Neural cell (in vitro differentiated cells): ENCODE measurements at regions not wholly inside any gene's neighbourhood (a gene's known extent, or its start where the extent isn't known, plus 50 kb on each side); places are given as distances from the start of the nearest gene placed in this dataset.

Source experiments
- H2AFZ ChIP-seq: fragments of 200-600, 300-800 bp; sonication (generic), shearing (Covaris generic); 2 replicates; pipeline ENCODE4 v1.6.0; 2014; ENCODE audit warnings: low read depth, mild to moderate bottlenecking, antibody characterized with exemption, low read length, moderate library complexity
- H3F3A ChIP-seq: fragments of 200-600 bp; shearing (Covaris generic); 2 replicates; pipeline ENCODE4 v1.6.1; 2016; ENCODE audit warnings: mild to moderate bottlenecking, moderate library complexity, mixed read lengths, antibody characterized with exemption, low read length; ENCODE audit not compliant: insufficient read depth, poor library complexity, severe bottlenecking
- H3K27ac ChIP-seq: fragments of 200-600, 300-800 bp; sonication (generic), shearing (Covaris generic); 2 replicates; pipeline ENCODE4 v1.5.1; 2014; ENCODE audit warnings: mild to moderate bottlenecking, low read length, moderate library complexity
- H3K27me3 ChIP-seq: fragments of 300-800, 200-600 bp; sonication (generic), shearing (Covaris generic); 2 replicates; pipeline ENCODE4 v1.6.0; 2014; ENCODE audit warnings: mild to moderate bottlenecking, low read depth, low read length, moderate library complexity; ENCODE audit not compliant: insufficient read depth
- H3K36me3 ChIP-seq: fragments of 300-800, 200-600 bp; sonication (generic), shearing (Covaris generic); 2 replicates; pipeline ENCODE4 v1.5.1; 2014; ENCODE audit warnings: mild to moderate bottlenecking, antibody characterized with exemption, low read length, moderate library complexity; ENCODE audit not compliant: insufficient read depth
- H3K4me2 ChIP-seq: fragments of 300-800, 200-600 bp; sonication (generic), shearing (Covaris generic); 2 replicates; pipeline ENCODE4 v1.6.0; 2014; ENCODE audit warnings: mild to moderate bottlenecking, low read length
- H3K4me3 ChIP-seq: fragments of 300-800, 200-600 bp; sonication (generic), shearing (Covaris generic); 2 replicates; pipeline ENCODE4 v1.5.1; 2014; ENCODE audit warnings: mild to moderate bottlenecking, low read length, moderate library complexity
- H3K79me2 ChIP-seq: fragments of 200-600 bp; shearing (Covaris generic); replicated peaks from 2 replicates; pipeline ENCODE4 v1.6.0; 2014; ENCODE audit warnings: mild to moderate bottlenecking, low read length, moderate library complexity; ENCODE audit not compliant: insufficient read depth
- H3K9ac ChIP-seq: fragments of 300-800, 200-600 bp; sonication (generic), shearing (Covaris generic); 2 replicates; pipeline ENCODE4 v1.6.1; 2016; ENCODE audit warnings: mild to moderate bottlenecking, low read length, mixed read lengths
- H3K9me2 ChIP-seq: fragments of 200-600 bp; shearing (Covaris generic); 2 replicates; pipeline ENCODE4 v1.6.1; 2016; ENCODE audit warnings: mild to moderate bottlenecking, low read length, mixed read lengths; ENCODE audit not compliant: insufficient read depth
- H3K9me3 ChIP-seq: fragments of 200-600, 300-800 bp; sonication (generic), shearing (Covaris generic); 2 replicates; pipeline ENCODE4 v1.6.1; 2016; ENCODE audit warnings: mild to moderate bottlenecking, mixed run types, low read length, moderate library complexity, mixed read lengths
- H4K20me1 ChIP-seq: fragments of 200-600 bp; shearing (Covaris generic); 2 replicates; pipeline ENCODE4 v1.6.1; 2016; ENCODE audit warnings: mild to moderate bottlenecking, mixed run types; ENCODE audit not compliant: insufficient read depth
- EP300 ChIP-seq: fragments of 450-650 bp; conservative IDR thresholded peaks from 2 replicates; pipeline ENCODE4 v1.6.1; 2014; ENCODE audit warnings: antibody characterized with exemption, mild to moderate bottlenecking, moderate library complexity; ENCODE audit not compliant: poor library complexity, severe bottlenecking
- EZH2 ChIP-seq: fragments of 200-600, 300-800 bp; shearing (Covaris generic), sonication (generic); IDR thresholded peaks from 2 replicates; pipeline ENCODE4 v1.6.1; 2014; ENCODE audit warnings: antibody characterized with exemption, low read length, borderline replicate concordance, mild to moderate bottlenecking; ENCODE audit not compliant: insufficient read depth, poor library complexity, severe bottlenecking
- MXI1 ChIP-seq: fragments of 450-650 bp; conservative IDR thresholded peaks from 2 replicates; pipeline ENCODE4 v1.6.1; 2014; ENCODE audit warnings: antibody characterized with exemption, mild to moderate bottlenecking; ENCODE audit not compliant: poor library complexity, severe bottlenecking
- POLR2AphosphoS5 ChIP-seq: IDR thresholded peaks from 2 replicates; pipeline ENCODE4 v1.6.1; 2012
- RAD21 ChIP-seq: fragments of 450-650 bp; conservative IDR thresholded peaks from 2 replicates; pipeline ENCODE4 v1.6.1; 2014; ENCODE audit warnings: antibody characterized with exemption, mild to moderate bottlenecking, moderate library complexity
- SMC3 ChIP-seq: fragments of 450-650 bp; conservative IDR thresholded peaks from 2 replicates; pipeline ENCODE4 v1.6.1; 2014; ENCODE audit warnings: antibody characterized with exemption, mild to moderate bottlenecking, moderate library complexity; ENCODE audit not compliant: poor library complexity
- TAF1 ChIP-seq: IDR thresholded peaks from 2 replicates; pipeline ENCODE4 v1.6.1; 2012; ENCODE audit warnings: low read depth
- TF ChIP-seq, protein P1 (sequence below): IDR thresholded peaks from 2 replicates; pipeline ENCODE4 v1.6.1; 2012; ENCODE audit warnings: borderline replicate concordance
- TF ChIP-seq, protein P2 (sequence below): fragments of 450-650 bp; IDR thresholded peaks from 2 replicates; pipeline ENCODE4 v1.5.1; 2014; ENCODE audit warnings: antibody characterized with exemption, mild to moderate bottlenecking, moderate library complexity; ENCODE audit not compliant: poor library complexity, severe bottlenecking

DNA sequence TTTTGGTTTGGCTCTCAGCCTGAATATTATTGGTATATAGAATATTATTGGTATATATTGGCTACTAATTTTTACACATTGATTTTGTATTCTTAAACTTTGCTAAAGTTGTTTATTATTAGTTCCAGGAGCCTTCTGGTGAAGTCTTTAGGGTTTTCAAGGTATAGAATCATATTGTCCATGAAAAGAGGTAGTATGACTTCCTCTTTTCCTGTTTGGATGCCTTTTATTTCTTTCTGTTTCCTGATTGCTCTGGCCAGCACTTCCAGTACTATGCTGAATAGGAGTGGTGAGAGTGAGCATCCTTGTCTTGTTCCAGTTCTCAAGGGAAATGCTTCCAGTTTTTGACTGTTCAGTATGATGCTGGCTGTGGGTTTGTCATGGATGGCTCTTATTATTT is 107.3 kb upstream of the LIPC start:
- no peak overlapping the region for H3K4me3 ChIP-seq
- no peaks in the 10 kb centered on the region for H3K79me2 ChIP-seq
- H4K20me1 ChIP-seq, result no peaks in the 10 kb centered on the region
- no peak overlapping the region for H3K27ac ChIP-seq
- no peaks in the 10 kb centered on the region for H3K9me2 ChIP-seq
- TF ChIP-seq MXI1 (no peak), POLR2AphosphoS5 (no peak), RAD21 (no peak), TAF1 (no peak), SMC3 (no peak), EP300 (no peak), EZH2 (no peak)
- TF ChIP-seq, protein P1, sequence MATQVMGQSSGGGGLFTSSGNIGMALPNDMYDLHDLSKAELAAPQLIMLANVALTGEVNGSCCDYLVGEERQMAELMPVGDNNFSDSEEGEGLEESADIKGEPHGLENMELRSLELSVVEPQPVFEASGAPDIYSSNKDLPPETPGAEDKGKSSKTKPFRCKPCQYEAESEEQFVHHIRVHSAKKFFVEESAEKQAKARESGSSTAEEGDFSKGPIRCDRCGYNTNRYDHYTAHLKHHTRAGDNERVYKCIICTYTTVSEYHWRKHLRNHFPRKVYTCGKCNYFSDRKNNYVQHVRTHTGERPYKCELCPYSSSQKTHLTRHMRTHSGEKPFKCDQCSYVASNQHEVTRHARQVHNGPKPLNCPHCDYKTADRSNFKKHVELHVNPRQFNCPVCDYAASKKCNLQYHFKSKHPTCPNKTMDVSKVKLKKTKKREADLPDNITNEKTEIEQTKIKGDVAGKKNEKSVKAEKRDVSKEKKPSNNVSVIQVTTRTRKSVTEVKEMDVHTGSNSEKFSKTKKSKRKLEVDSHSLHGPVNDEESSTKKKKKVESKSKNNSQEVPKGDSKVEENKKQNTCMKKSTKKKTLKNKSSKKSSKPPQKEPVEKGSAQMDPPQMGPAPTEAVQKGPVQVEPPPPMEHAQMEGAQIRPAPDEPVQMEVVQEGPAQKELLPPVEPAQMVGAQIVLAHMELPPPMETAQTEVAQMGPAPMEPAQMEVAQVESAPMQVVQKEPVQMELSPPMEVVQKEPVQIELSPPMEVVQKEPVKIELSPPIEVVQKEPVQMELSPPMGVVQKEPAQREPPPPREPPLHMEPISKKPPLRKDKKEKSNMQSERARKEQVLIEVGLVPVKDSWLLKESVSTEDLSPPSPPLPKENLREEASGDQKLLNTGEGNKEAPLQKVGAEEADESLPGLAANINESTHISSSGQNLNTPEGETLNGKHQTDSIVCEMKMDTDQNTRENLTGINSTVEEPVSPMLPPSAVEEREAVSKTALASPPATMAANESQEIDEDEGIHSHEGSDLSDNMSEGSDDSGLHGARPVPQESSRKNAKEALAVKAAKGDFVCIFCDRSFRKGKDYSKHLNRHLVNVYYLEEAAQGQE, result no peak
- H3K4me2 ChIP-seq, result no peak overlapping the region
- no peak overlapping the region for H3K9ac ChIP-seq
- H3K9me3 ChIP-seq, result no peaks in the 10 kb centered on the region
- no peaks in the 10 kb centered on the region for H3F3A ChIP-seq
- H3K36me3 ChIP-seq, result no peaks in the 10 kb centered on the region
- no peaks in the 10 kb centered on the region for H3K27me3 ChIP-seq
- H2AFZ ChIP-seq, result no peak overlapping the region

DNA sequence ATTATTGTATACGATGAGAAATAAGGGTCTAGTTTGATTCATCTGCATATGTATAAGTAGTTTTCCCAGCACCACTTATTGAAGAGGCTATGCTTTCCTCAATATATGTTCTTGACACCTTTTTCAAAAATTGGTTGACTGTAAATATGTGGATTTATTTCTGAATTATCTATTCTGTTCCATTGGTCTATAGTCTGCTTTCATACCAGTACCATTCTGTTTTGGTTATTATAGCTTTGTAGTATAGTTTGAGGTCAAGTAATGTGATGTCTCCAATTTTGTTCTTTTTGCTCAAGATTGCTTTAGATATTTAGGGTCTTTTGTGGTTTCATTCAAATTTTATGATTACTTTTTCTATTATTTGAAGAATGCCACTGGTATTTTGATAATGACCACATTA is 103.8 kb upstream of the LIPC start:
- Histone ChIP-seq H3K4me3 (no peak overlapping the region), H3K36me3 (no peaks in the 10 kb centered on the region), H3K79me2 (no peaks in the 10 kb centered on the region), H4K20me1 (no peaks in the 10 kb centered on the region), H3K27me3 (no peaks in the 10 kb centered on the region), H3K9me3 (no peaks in the 10 kb centered on the region), H3K4me2 (no peak overlapping the region), H3K9me2 (no peaks in the 10 kb centered on the region), H3K9ac (no peak overlapping the region), H3F3A (no peaks in the 10 kb centered on the region), H3K27ac (no peak overlapping the region), H2AFZ (no peak overlapping the region)
- TF ChIP-seq POLR2AphosphoS5 (no peak), EP300 (no peak), SMC3 (no peak), RAD21 (no peak), EZH2 (no peak), TAF1 (no peak), MXI1 (no peak)
- TF ChIP-seq, protein P1, result no peak
- TF ChIP-seq, protein P2, sequence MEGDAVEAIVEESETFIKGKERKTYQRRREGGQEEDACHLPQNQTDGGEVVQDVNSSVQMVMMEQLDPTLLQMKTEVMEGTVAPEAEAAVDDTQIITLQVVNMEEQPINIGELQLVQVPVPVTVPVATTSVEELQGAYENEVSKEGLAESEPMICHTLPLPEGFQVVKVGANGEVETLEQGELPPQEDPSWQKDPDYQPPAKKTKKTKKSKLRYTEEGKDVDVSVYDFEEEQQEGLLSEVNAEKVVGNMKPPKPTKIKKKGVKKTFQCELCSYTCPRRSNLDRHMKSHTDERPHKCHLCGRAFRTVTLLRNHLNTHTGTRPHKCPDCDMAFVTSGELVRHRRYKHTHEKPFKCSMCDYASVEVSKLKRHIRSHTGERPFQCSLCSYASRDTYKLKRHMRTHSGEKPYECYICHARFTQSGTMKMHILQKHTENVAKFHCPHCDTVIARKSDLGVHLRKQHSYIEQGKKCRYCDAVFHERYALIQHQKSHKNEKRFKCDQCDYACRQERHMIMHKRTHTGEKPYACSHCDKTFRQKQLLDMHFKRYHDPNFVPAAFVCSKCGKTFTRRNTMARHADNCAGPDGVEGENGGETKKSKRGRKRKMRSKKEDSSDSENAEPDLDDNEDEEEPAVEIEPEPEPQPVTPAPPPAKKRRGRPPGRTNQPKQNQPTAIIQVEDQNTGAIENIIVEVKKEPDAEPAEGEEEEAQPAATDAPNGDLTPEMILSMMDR, result no peak
